Ovary (tissue), 3 donors: ENCODE measurements at regions not wholly inside any gene's neighbourhood (a gene's known extent, or its start where the extent isn't known, plus 50 kb on each side); places are given as distances from the start of the nearest gene placed in this dataset.

ENCODE experiments used
- CTCF ChIP-seq, 3 donors: fragments of 450-650 bp in 2 of 3; fragments of 200-600 bp in 1 of 3; IDR thresholded peaks; one replicate each; pipeline versions ENCODE4 v1.5.1 to v1.8.0; 2016 to 2022; ENCODE audit warnings: antibody characterized with exemption in 3 of 3, mild to moderate bottlenecking in 1 of 3
- EP300 ChIP-seq: sonication (generic); formaldehyde crosslinking; IDR thresholded peaks from one replicate; pipeline ENCODE4 v1.6.1; 2017; ENCODE audit warnings: antibody characterized with exemption
- POLR2A ChIP-seq: fragments of 450-650 bp; IDR thresholded peaks from one replicate; pipeline ENCODE4 v1.6.1; 2017; ENCODE audit warnings: antibody characterized with exemption, mild to moderate bottlenecking, moderate library complexity
- donor health status: DM: no; HTN: no; CAD: no.

DNA sequence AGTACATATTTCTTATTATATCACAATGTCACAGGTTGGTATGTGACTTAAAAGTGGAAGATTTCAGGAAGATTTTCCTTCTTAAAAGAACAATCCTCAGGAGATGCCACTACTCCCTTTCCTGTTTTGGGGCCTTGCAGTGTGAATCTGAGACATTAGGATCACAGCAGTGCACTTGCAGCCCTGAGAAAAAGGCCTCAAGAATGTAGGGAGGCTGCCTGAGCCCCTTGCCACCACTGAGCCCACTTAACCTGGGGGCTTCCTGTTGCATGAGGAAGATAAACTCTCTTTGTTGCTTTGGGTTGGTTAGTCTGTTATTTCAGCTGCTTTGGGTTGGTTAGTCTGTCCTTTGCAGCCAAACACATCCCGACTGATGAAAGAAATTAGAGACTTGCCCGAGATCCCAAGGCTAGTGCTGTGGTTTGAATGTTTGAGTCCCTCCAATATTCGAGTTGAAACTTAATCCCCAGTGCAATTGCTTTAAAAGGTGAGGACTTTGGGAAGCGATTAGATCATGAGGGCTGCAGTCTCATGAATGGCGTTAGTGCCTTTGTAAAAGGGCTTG is 151.3 kb upstream of the SP4 start:
- TF ChIP-seq CTCF (IDR thresholded peaks at IDR 0.05) (no peak), EP300 (no peak), POLR2A (no peak)
